ENCODE measurements at regions not wholly inside any gene's neighbourhood (a gene's known extent, or its start where the extent isn't known, plus 50 kb on each side); places are given as distances from the start of the nearest gene placed in this dataset.

GRCh38 chr14:64639340-64639821, 64.8 kb upstream of the PLEKHG3 start:
- peak; percentile 69 for DNase-seq

GRCh38 chr14:64640839-64641238, 63.4 kb upstream of the PLEKHG3 start:
- DNase-seq = no peak

GRCh38 chr14:64641760-64642159, 62.5 kb upstream of the PLEKHG3 start:
- DNase-seq = no peak

DNA sequence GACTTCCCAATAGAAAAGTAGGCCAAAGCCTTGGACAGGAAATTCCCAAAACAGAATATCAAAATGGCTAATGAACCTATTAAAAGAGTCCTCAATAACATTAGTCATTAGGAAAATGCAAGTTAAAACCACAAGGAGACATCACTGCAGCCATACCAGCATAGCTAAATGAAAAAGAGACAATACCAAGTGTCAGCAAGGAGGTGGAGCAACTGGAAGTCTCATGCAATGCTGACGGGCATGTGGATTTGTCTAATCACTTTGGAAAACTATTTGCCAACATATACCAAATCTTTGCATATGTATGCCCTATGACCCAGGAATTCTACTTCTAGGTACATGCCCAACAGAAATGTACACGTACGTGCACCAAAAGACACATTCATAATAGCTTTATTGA, 60.5 kb upstream of the PLEKHG3 start:
- no peak for DNase-seq

DNA sequence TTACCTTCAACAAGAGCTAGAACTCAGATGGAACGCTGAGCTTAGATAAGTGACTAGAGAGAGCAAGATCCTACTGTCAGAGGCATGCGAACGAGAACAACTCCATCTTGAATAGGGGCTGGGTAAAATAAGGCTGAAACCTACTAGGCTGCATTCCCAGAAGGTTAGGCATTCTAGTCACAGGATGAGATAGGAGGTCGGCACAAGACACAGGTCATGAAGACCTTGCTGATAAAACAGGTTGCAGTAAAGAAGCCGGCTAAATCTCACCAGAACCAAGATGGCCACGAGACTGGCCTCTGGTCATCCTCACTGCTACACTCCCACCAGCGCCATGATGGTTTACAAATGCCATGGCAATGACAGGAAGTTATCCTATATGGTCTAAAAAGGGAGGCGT, 59.6 kb upstream of the PLEKHG3 start:
- no peak for DNase-seq

GRCh38 chr14:64645220-64645892, 58.9 kb upstream of the PLEKHG3 start:
- peak; percentile 97 for DNase-seq

DNA sequence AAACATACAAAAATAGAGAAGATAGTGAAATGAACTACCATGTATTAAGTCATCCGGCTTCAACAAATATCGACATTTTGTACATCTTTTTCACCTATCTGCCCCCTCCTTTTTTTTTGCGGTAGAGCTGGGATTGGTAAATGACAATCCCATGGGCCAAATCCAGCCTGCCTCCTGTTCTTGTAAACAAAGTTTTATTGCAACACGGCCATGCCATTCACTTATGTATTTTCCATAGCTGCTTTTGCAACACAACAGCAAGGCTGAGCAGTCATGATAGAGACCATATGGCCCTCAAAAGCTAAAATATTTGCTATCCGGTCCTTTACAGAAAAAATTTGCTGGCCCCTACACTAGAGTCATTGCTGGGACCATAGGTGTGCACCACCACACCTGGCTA, 58.1 kb upstream of the PLEKHG3 start:
- DNase-seq = no peak

- peak; percentile 14 for DNase-seq
Observed at GRCh38 chr14:64649383-64649998, 54.7 kb upstream of the PLEKHG3 start.

GRCh38 chr14:64653900-64654245, 50.4 kb upstream of the PLEKHG3 start:
- no peak for DNase-seq

- peak; percentile 85 for DNase-seq
Observed at GRCh38 chr14:64654246-64654900, 49.9 kb upstream of the PLEKHG3 start.
